H1 (cell line): ENCODE measurements at regions not wholly inside any gene's neighbourhood (a gene's known extent, or its start where the extent isn't known, plus 50 kb on each side); places are given as distances from the start of the nearest gene placed in this dataset.

Source experiments
- CTCF ChIA-PET: fragments of 300-600 bp; sonication (Branson Sonifier 250); formaldehyde crosslinking; loops from one replicate; lab custom pipeline; 2021; ENCODE audit not compliant: partially characterized antibody; lab: Charles Lee
- POLR2A ChIA-PET: fragments of 300-600 bp; sonication (Branson Sonifier 250); formaldehyde crosslinking; loops from one replicate; lab custom pipeline; 2021; ENCODE audit warnings: inconsistent platforms; ENCODE audit not compliant: partially characterized antibody; lab: Charles Lee
- DNase-seq, 2 experiments: peaks; one replicate each; pipeline versions ENCODE4 v3.0.0 to v3.0.0-alpha.2; 2010 to 2022; ENCODE audit warnings: low spot score in 2 of 2, low read depth in 1 of 2, mixed read lengths in 1 of 2
- FAIRE-seq: peaks from 2 replicates; lab custom pipeline; 2011; peaks lifted over from hg19 to GRCh38; lab: Jason Lieb, UNC
- H2AFZ ChIP-seq: 2 replicates; pipeline ENCODE4 v1.8.1; 2012; ENCODE audit warnings: low read length, inconsistent platforms
- H2AK5ac ChIP-seq: 2 replicates; pipeline ENCODE4 v1.6.1; 2013; ENCODE audit warnings: low read depth, low read length
- H2BK120ac ChIP-seq: replicated peaks from 2 replicates; pipeline ENCODE3; 2013; ENCODE audit warnings: low read depth, low read length, inconsistent platforms
- H2BK12ac ChIP-seq: 2 replicates; pipeline ENCODE4 v1.6.1; 2013; ENCODE audit warnings: low read depth, low read length
- H2BK15ac ChIP-seq: 2 replicates; pipeline ENCODE4 v1.6.1; 2013; ENCODE audit warnings: low read length
- H2BK20ac ChIP-seq: 2 replicates; pipeline ENCODE4 v1.6.1; 2013; ENCODE audit warnings: low read length
- H2BK5ac ChIP-seq: 2 replicates; pipeline ENCODE4 v1.6.1; 2013; ENCODE audit warnings: low read depth, low read length
- H3K14ac ChIP-seq: 2 replicates; pipeline ENCODE4 v1.6.1; 2013; ENCODE audit warnings: inconsistent platforms; ENCODE audit not compliant: insufficient read length
- H3K18ac ChIP-seq: 2 replicates; pipeline ENCODE4 v1.6.1; 2013; ENCODE audit warnings: low read length; ENCODE audit errors: extremely low read depth
- H3K23ac ChIP-seq: 2 replicates; pipeline ENCODE4 v1.6.1; 2013; ENCODE audit warnings: inconsistent platforms; ENCODE audit not compliant: insufficient read length
- H3K23me2 ChIP-seq: 2 replicates; pipeline ENCODE4 v1.6.1; 2013; ENCODE audit warnings: low read depth, low read length
- H3K27ac ChIP-seq: 2 replicates; pipeline ENCODE4 v1.6.1; 2011; ENCODE audit warnings: low read depth, low read length, inconsistent platforms
- H3K27me3 ChIP-seq, 4 experiments: replicated peaks in 1 of 4; 1 replicate in 1 of 4; 2 replicates in 3 of 4; pipeline versions ENCODE4 v1.6.1 to v1.8.1; 2011 to 2013; ENCODE audit warnings: low read length in 3 of 4, mild to moderate bottlenecking in 3 of 4, inconsistent platforms in 2 of 4, mixed read lengths in 2 of 4, moderate library complexity in 1 of 4; ENCODE audit not compliant: control insufficient read depth in 3 of 4, insufficient read depth in 3 of 4; ENCODE audit errors: extremely low read depth in 1 of 4
- H3K36me3 ChIP-seq, 4 experiments: 2 replicates each; pipeline versions ENCODE4 v1.6.1 to v1.8.1; 2011 to 2013; ENCODE audit warnings: mild to moderate bottlenecking in 4 of 4, low read length in 3 of 4, moderate library complexity in 2 of 4, control low read depth in 1 of 4, inconsistent platforms in 1 of 4; ENCODE audit not compliant: insufficient read depth in 4 of 4, control insufficient read depth in 2 of 4
- H3K4ac ChIP-seq: replicated peaks from 2 replicates; pipeline ENCODE3; 2013; ENCODE audit warnings: low read length, low read depth, mixed read lengths, inconsistent platforms; ENCODE audit not compliant: insufficient read length
- H3K4me1 ChIP-seq, 4 experiments: replicated peaks in 1 of 4; 1 replicate in 1 of 4; 2 replicates in 3 of 4; pipeline versions ENCODE4 v1.6.1 to v1.8.1; 2011 to 2013; ENCODE audit warnings: low read length in 3 of 4, inconsistent platforms in 2 of 4, mixed read lengths in 1 of 4; ENCODE audit not compliant: insufficient read depth in 4 of 4, control insufficient read depth in 3 of 4
- H3K4me2 ChIP-seq, 2 experiments: 2 replicates each; pipeline versions ENCODE4 v1.6.1 to v1.8.1; 2011 to 2013; ENCODE audit warnings: low read depth in 2 of 2, low read length in 2 of 2, control low read depth in 1 of 2, inconsistent platforms in 1 of 2, mild to moderate bottlenecking in 1 of 2; ENCODE audit not compliant: insufficient read depth in 1 of 2
- H3K4me3 ChIP-seq, 4 experiments: fragments of 200-600, 300-600 bp in 1 of 4; sonication (generic), shearing (Covaris generic), sonication (Bioruptor Twin) in 1 of 4; 2 replicates each; pipeline versions ENCODE4 v1.5.1 to v1.8.1; 2011 to 2016; ENCODE audit warnings: low read length in 4 of 4, low read depth in 3 of 4, control low read depth in 2 of 4, inconsistent platforms in 2 of 4, mild to moderate bottlenecking in 2 of 4, mixed read lengths in 1 of 4, moderate library complexity in 1 of 4; ENCODE audit not compliant: insufficient read depth in 2 of 4; ENCODE audit errors: extremely low read depth in 1 of 4
- H3K56ac ChIP-seq: replicated peaks from 2 replicates; pipeline ENCODE3; 2013; ENCODE audit warnings: low read depth, mild to moderate bottlenecking, mixed read lengths, low read length, inconsistent platforms; ENCODE audit not compliant: insufficient read length
- H3K79me1 ChIP-seq: 2 replicates; pipeline ENCODE4 v1.6.1; 2013; ENCODE audit warnings: low read depth, low read length, control low read depth
- H3K79me2 ChIP-seq, 2 experiments: 2 replicates each; pipeline versions ENCODE4 v1.6.1 to v1.8.1; 2012 to 2013; ENCODE audit warnings: low read length in 2 of 2, mild to moderate bottlenecking in 2 of 2, inconsistent platforms in 1 of 2; ENCODE audit not compliant: insufficient read depth in 2 of 2, control insufficient read depth in 1 of 2
- H3K9ac ChIP-seq, 4 experiments: replicated peaks in 1 of 4; 1 replicate in 1 of 4; 2 replicates in 3 of 4; pipeline versions ENCODE4 v1.6.1 to v1.8.1; 2011 to 2013; ENCODE audit warnings: low read depth in 3 of 4, low read length in 3 of 4, control low read depth in 2 of 4, mild to moderate bottlenecking in 2 of 4, moderate library complexity in 2 of 4, inconsistent platforms in 1 of 4; ENCODE audit errors: extremely low read depth in 1 of 4
- H3K9me3 ChIP-seq, 2 experiments: 2 replicates each; pipeline versions ENCODE4 v1.6.1 to v1.8.1; 2012 to 2013; ENCODE audit warnings: mild to moderate bottlenecking in 2 of 2, moderate library complexity in 2 of 2, control low read depth in 1 of 2, inconsistent platforms in 1 of 2, low read depth in 1 of 2, low read length in 1 of 2, mixed read lengths in 1 of 2; ENCODE audit not compliant: insufficient read depth in 2 of 2
- H4K20me1 ChIP-seq, 2 experiments: replicated peaks in 1 of 2; 2 replicates each; pipeline versions ENCODE3 to v1.8.1; 2011 to 2013; ENCODE audit warnings: inconsistent platforms in 2 of 2, low read length in 2 of 2, mild to moderate bottlenecking in 1 of 2; ENCODE audit not compliant: insufficient read depth in 2 of 2, control insufficient read depth in 1 of 2
- H4K5ac ChIP-seq: 2 replicates; pipeline ENCODE4 v1.6.1; 2013; ENCODE audit warnings: low read length, low read depth, mixed read lengths, inconsistent platforms; ENCODE audit not compliant: insufficient read length
- H4K8ac ChIP-seq: 2 replicates; pipeline ENCODE4 v1.8.0; 2013; ENCODE audit warnings: mild to moderate bottlenecking, moderate library complexity, low read length, inconsistent platforms; ENCODE audit not compliant: insufficient read depth; ENCODE audit errors: extremely low read depth
- H4K91ac ChIP-seq: replicated peaks from 2 replicates; pipeline ENCODE3; 2013; ENCODE audit warnings: low read length, mixed read lengths, inconsistent platforms; ENCODE audit not compliant: insufficient read length
- GABPA ChIP-seq: IDR thresholded peaks from 2 replicates; pipeline ENCODE4 v1.6.1; 2011; ENCODE audit warnings: mild to moderate bottlenecking, low read length, moderate library complexity, borderline replicate concordance; ENCODE audit not compliant: insufficient read depth
- KDM4A ChIP-seq: IDR thresholded peaks from one replicate; pipeline ENCODE4 v1.7.1; 2012; ENCODE audit warnings: low read depth, mild to moderate bottlenecking, moderate library complexity, low read length, inconsistent platforms; ENCODE audit not compliant: severe bottlenecking
- MAX ChIP-seq: IDR thresholded peaks from 2 replicates; pipeline ENCODE4 v1.6.1; 2012; ENCODE audit warnings: inconsistent platforms
- NANOG ChIP-seq: IDR thresholded peaks from 2 replicates; pipeline ENCODE4 v1.6.1; 2011; ENCODE audit warnings: low read length, low read depth, mild to moderate bottlenecking, inconsistent platforms; ENCODE audit not compliant: insufficient read depth, poor library complexity, severe bottlenecking
- POU5F1 ChIP-seq: IDR thresholded peaks from 2 replicates; pipeline ENCODE4 v1.6.1; 2011; ENCODE audit warnings: low read depth, mild to moderate bottlenecking, low read length, moderate library complexity
- RAD21 ChIP-seq, 2 experiments: IDR thresholded peaks in 1 of 2; conservative IDR thresholded peaks in 1 of 2; 2 replicates each; pipeline ENCODE4 v1.6.1; 2011; ENCODE audit warnings: low read depth in 2 of 2, low read length in 2 of 2, improper control_type of control experiment in 1 of 2, inconsistent platforms in 1 of 2, mild to moderate bottlenecking in 1 of 2, moderate library complexity in 1 of 2
- SAP30 ChIP-seq: fragments of 300-600 bp; sonication (generic); IDR thresholded peaks from 2 replicates; pipeline ENCODE4 v1.7.1; 2012; ENCODE audit warnings: low read length, moderate library complexity, mild to moderate bottlenecking, inconsistent platforms; ENCODE audit not compliant: insufficient read depth, insufficient replicate concordance
- SRF ChIP-seq: IDR thresholded peaks from 2 replicates; pipeline ENCODE4 v1.6.1; 2011; ENCODE audit warnings: mild to moderate bottlenecking, low read depth, low read length, moderate library complexity
- WGBS, 2 experiments: shearing (Covaris generic) in 1 of 2; methylation state at CpG; one replicate each; pipeline versions ENCODE4 v1.1.6 to v1.1.7; 2013 to 2015; ENCODE audit warnings: low lambda C conversion rate in 2 of 2, mixed read lengths in 2 of 2, inconsistent platforms in 1 of 2, low coverage in 1 of 2, missing lambda C conversion rate in 1 of 2; ENCODE audit not compliant: insufficient replicate concordance in 2 of 2, insufficient coverage in 1 of 2, insufficient read length in 1 of 2; ENCODE audit errors: extremely low coverage in 1 of 2, missing lambda C conversion rate in 1 of 2; 5-methylcytosine and 5-hydroxymethylcytosine counted together
- TF ChIP-seq, protein P1 (sequence below), 3 experiments: IDR thresholded peaks; 1 replicate in 2 of 3; 2 replicates in 1 of 3; pipeline versions ENCODE4 v1.5.1 to v1.6.1; 2011; ENCODE audit warnings: low read length in 3 of 3, mild to moderate bottlenecking in 3 of 3, inconsistent platforms in 2 of 3, low read depth in 1 of 3, moderate library complexity in 1 of 3; ENCODE audit not compliant: insufficient read depth in 1 of 3; ENCODE audit errors: control extremely low read depth in 1 of 3

DNA sequence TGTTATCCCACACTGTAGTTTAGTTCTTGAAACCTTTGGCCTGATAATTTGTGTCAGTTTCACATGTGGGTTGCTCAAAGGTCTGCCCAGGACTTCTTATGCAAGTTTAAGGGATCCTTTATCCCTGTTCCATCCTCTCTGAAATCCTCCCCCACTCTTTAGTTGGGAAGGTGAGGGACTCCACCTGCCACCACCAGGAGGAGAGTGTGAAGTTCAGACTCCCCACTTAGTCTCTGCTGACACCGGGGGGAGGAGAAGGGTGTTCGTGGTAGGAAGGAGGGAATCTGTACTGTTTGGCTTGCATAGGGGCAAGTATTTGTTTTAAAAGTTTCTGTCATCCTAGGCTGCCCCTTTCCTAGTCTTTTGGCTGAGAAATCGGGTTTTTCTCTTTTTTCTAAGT lies 211.8 kb downstream of the PPP4R3C start:
- WGBS, 2 experiments = 75% methylated on average over 1 of the region's 3 CpGs; no CpG with 5 or more reads in 1 of the 2 experiments
- CTCF ChIA-PET = no interaction called here
- no peak overlapping the region for H2BK120ac ChIP-seq
- no peak for TF ChIP-seq SAP30
- TF ChIP-seq POU5F1 = no peak
- no peak for TF ChIP-seq SRF
- no peak for TF ChIP-seq GABPA
- TF ChIP-seq RAD21 (IDR thresholded peaks at IDR 0.05 in 1 of 2, conservative IDR thresholded peaks at IDR 0.05 in 1 of 2; ENCODE audit: low read depth in 2 of 2, low read length in 2 of 2) = peak in 1 of 2 experiments; percentile 18; a peak in 1 of 4 replicates
- no peak for TF ChIP-seq NANOG
- no peak for TF ChIP-seq MAX
- TF ChIP-seq, protein P1, sequence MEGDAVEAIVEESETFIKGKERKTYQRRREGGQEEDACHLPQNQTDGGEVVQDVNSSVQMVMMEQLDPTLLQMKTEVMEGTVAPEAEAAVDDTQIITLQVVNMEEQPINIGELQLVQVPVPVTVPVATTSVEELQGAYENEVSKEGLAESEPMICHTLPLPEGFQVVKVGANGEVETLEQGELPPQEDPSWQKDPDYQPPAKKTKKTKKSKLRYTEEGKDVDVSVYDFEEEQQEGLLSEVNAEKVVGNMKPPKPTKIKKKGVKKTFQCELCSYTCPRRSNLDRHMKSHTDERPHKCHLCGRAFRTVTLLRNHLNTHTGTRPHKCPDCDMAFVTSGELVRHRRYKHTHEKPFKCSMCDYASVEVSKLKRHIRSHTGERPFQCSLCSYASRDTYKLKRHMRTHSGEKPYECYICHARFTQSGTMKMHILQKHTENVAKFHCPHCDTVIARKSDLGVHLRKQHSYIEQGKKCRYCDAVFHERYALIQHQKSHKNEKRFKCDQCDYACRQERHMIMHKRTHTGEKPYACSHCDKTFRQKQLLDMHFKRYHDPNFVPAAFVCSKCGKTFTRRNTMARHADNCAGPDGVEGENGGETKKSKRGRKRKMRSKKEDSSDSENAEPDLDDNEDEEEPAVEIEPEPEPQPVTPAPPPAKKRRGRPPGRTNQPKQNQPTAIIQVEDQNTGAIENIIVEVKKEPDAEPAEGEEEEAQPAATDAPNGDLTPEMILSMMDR (IDR thresholded peaks at IDR 0.05; ENCODE audit: control extremely low read depth in 1 of 3, insufficient read depth in 1 of 3, low read depth in 1 of 3, low read length in 3 of 3) = peak in 1 of 3 experiments; percentile 30; a peak in 1 of 4 replicates
- TF ChIP-seq KDM4A = no peak

More for the DNA sequence above, 211.8 kb downstream of the PPP4R3C start:
- no peak overlapping the region for H3K4me3 ChIP-seq
- no peak overlapping the region for H3K4ac ChIP-seq
- H4K5ac ChIP-seq = no peak overlapping the region
- H3K79me1 ChIP-seq = no peaks in the 10 kb centered on the region
- H2BK5ac ChIP-seq = no peak overlapping the region
- H2AFZ ChIP-seq = no peak overlapping the region
- no peak overlapping the region for H3K4me2 ChIP-seq
- H4K91ac ChIP-seq = no peak overlapping the region
- H3K14ac ChIP-seq = no peak overlapping the region
- no peaks in the 10 kb centered on the region for H3K79me2 ChIP-seq
- H2BK15ac ChIP-seq = no peak overlapping the region
- DNase-seq (peak in 1 of 2 experiments; percentile 27), FAIRE-seq (no peak)
- no peaks in the 10 kb centered on the region for H3K9me3 ChIP-seq
- H3K4me1 ChIP-seq = no peaks in the 10 kb centered on the region
- no peak overlapping the region for H2BK12ac ChIP-seq
- H4K8ac ChIP-seq = no peak overlapping the region
- no peak overlapping the region for H3K27ac ChIP-seq
- H3K23me2 ChIP-seq = no peaks in the 10 kb centered on the region
- H3K18ac ChIP-seq = no peak overlapping the region
- H3K9ac ChIP-seq = no peak overlapping the region
- no peaks in the 10 kb centered on the region for H4K20me1 ChIP-seq
- no peaks in the 10 kb centered on the region for H3K36me3 ChIP-seq
- POLR2A ChIA-PET = no interaction called here
- H2AK5ac ChIP-seq = no peak overlapping the region
- H3K23ac ChIP-seq = no peak overlapping the region
- H3K27me3 ChIP-seq = no peaks in the 10 kb centered on the region
- H3K56ac ChIP-seq = no peak overlapping the region
- H2BK20ac ChIP-seq = no peak overlapping the region
